ENCODE measurements at regions not wholly inside any gene's neighbourhood (a gene's known extent, or its start where the extent isn't known, plus 50 kb on each side); places are given as distances from the start of the nearest gene placed in this dataset.
"Not testable (repeated sequence)": the region's sequence is repeated elsewhere in the genome, so short reads cannot be mapped to it uniquely, and the experiment has no call there.

GRCh38 chr9:65432722-65433323 is 147.8 kb upstream of the FOXD4L5 start:
- Histone ChIP-seq H3K4me1 (ENCODE audit: control insufficient read depth in 2 of 2, insufficient read depth in 2 of 2, low read length in 2 of 2) (no peaks in the 10 kb centered on the region), H3K9ac (ENCODE audit: low read depth in 1 of 2, low read length in 2 of 2) (no peak overlapping the region), H3K36me3 (ENCODE audit: control insufficient read depth in 2 of 2, insufficient read depth in 2 of 2, low read length in 2 of 2) (no peaks in the 10 kb centered on the region), H3K27ac (ENCODE audit: low read depth in 2 of 2, low read length in 2 of 2) (no peak overlapping the region), H3K4me3 (ENCODE audit: low read length in 2 of 2) (no peak overlapping the region), H3K9me3 (ENCODE audit: control insufficient read depth in 2 of 2, low read length in 2 of 2) (peaks cover 6 to 14% of the 10 kb centered on the region in 2 donors), H3K27me3 (ENCODE audit: control insufficient read depth in 2 of 2, insufficient read depth in 2 of 2, low read length in 2 of 2) (no peaks in the 10 kb centered on the region)

GRCh38 chr9:65432051-65432450 is 147.0 kb upstream of the FOXD4L5 start:
- no peak overlapping the region for H3K9ac ChIP-seq (ENCODE audit: low read depth in 1 of 2, low read length in 2 of 2)
- no peaks in the 10 kb centered on the region for H3K4me1 ChIP-seq (ENCODE audit: control insufficient read depth in 2 of 2, insufficient read depth in 2 of 2, low read length in 2 of 2)
- no peaks in the 10 kb centered on the region for H3K36me3 ChIP-seq (ENCODE audit: control insufficient read depth in 2 of 2, insufficient read depth in 2 of 2, low read length in 2 of 2)
- no peaks in the 10 kb centered on the region for H3K27me3 ChIP-seq (ENCODE audit: control insufficient read depth in 2 of 2, insufficient read depth in 2 of 2, low read length in 2 of 2)
- no peak overlapping the region for H3K4me3 ChIP-seq (ENCODE audit: low read length in 2 of 2)
- peaks cover 6 to 14% of the 10 kb centered on the region in 2 donors for H3K9me3 ChIP-seq (ENCODE audit: control insufficient read depth in 2 of 2, low read length in 2 of 2)
- H3K27ac ChIP-seq (ENCODE audit: low read depth in 2 of 2, low read length in 2 of 2) = no peak overlapping the region

GRCh38 chr9:65430221-65430620 is 145.2 kb upstream of the FOXD4L5 start:
- Histone ChIP-seq H3K36me3 (ENCODE audit: control insufficient read depth in 2 of 2, insufficient read depth in 2 of 2, low read length in 2 of 2) (no peaks in the 10 kb centered on the region), H3K27me3 (ENCODE audit: control insufficient read depth in 2 of 2, insufficient read depth in 2 of 2, low read length in 2 of 2) (no peaks in the 10 kb centered on the region), H3K4me1 (ENCODE audit: control insufficient read depth in 2 of 2, insufficient read depth in 2 of 2, low read length in 2 of 2) (no peaks in the 10 kb centered on the region), H3K4me3 (ENCODE audit: low read length in 2 of 2) (no peak overlapping the region), H3K27ac (ENCODE audit: low read depth in 2 of 2, low read length in 2 of 2) (no peak overlapping the region), H3K9me3 (ENCODE audit: control insufficient read depth in 2 of 2, low read length in 2 of 2) (peaks cover 9 to 18% of the 10 kb centered on the region in 2 donors), H3K9ac (ENCODE audit: low read depth in 1 of 2, low read length in 2 of 2) (no peak overlapping the region)

GRCh38 chr9:65427361-65427760 is 142.4 kb upstream of the FOXD4L5 start:
- not testable (repeated sequence) for H3K4me1 ChIP-seq (ENCODE audit: control insufficient read depth in 2 of 2, insufficient read depth in 2 of 2, low read length in 2 of 2); H3K36me3 ChIP-seq (ENCODE audit: control insufficient read depth in 2 of 2, insufficient read depth in 2 of 2, low read length in 2 of 2); H3K4me3 ChIP-seq (ENCODE audit: low read length in 2 of 2); H3K27me3 ChIP-seq (ENCODE audit: control insufficient read depth in 2 of 2, insufficient read depth in 2 of 2, low read length in 2 of 2); H3K27ac ChIP-seq (ENCODE audit: low read depth in 2 of 2, low read length in 2 of 2); H3K9ac ChIP-seq (ENCODE audit: low read depth in 1 of 2, low read length in 2 of 2)
- peaks cover 6 to 12% of the 10 kb centered on the region in 2 donors for H3K9me3 ChIP-seq (ENCODE audit: control insufficient read depth in 2 of 2, low read length in 2 of 2)

- H3K27me3 ChIP-seq (ENCODE audit: control insufficient read depth in 2 of 2, insufficient read depth in 2 of 2, low read length in 2 of 2); H3K27ac ChIP-seq (ENCODE audit: low read depth in 2 of 2, low read length in 2 of 2); H3K9me3 ChIP-seq (ENCODE audit: control insufficient read depth in 2 of 2, low read length in 2 of 2); H3K4me1 ChIP-seq (ENCODE audit: control insufficient read depth in 2 of 2, insufficient read depth in 2 of 2, low read length in 2 of 2); H3K4me3 ChIP-seq (ENCODE audit: low read length in 2 of 2); H3K9ac ChIP-seq (ENCODE audit: low read depth in 1 of 2, low read length in 2 of 2); H3K36me3 ChIP-seq (ENCODE audit: control insufficient read depth in 2 of 2, insufficient read depth in 2 of 2, low read length in 2 of 2): not testable (repeated sequence)
Observed at GRCh38 chr9:65426813-65427212, 141.8 kb upstream of the FOXD4L5 start.

GRCh38 chr9:65426231-65426630 is 141.2 kb upstream of the FOXD4L5 start:
- H3K36me3 ChIP-seq (ENCODE audit: control insufficient read depth in 2 of 2, insufficient read depth in 2 of 2, low read length in 2 of 2) = no peaks in the 10 kb centered on the region
- no peak overlapping the region for H3K9ac ChIP-seq (ENCODE audit: low read depth in 1 of 2, low read length in 2 of 2)
- no peaks in the 10 kb centered on the region for H3K27me3 ChIP-seq (ENCODE audit: control insufficient read depth in 2 of 2, insufficient read depth in 2 of 2, low read length in 2 of 2)
- no peak overlapping the region for H3K4me3 ChIP-seq (ENCODE audit: low read length in 2 of 2)
- H3K9me3 ChIP-seq (ENCODE audit: control insufficient read depth in 2 of 2, low read length in 2 of 2) = peaks cover 6 to 7% of the 10 kb centered on the region in 2 donors
- no peaks in the 10 kb centered on the region for H3K4me1 ChIP-seq (ENCODE audit: control insufficient read depth in 2 of 2, insufficient read depth in 2 of 2, low read length in 2 of 2)
- H3K27ac ChIP-seq (ENCODE audit: low read depth in 2 of 2, low read length in 2 of 2) = no peak overlapping the region

- H3K4me1 ChIP-seq (ENCODE audit: control insufficient read depth in 2 of 2, insufficient read depth in 2 of 2, low read length in 2 of 2); H3K9me3 ChIP-seq (ENCODE audit: control insufficient read depth in 2 of 2, low read length in 2 of 2); H3K9ac ChIP-seq (ENCODE audit: low read depth in 1 of 2, low read length in 2 of 2); H3K4me3 ChIP-seq (ENCODE audit: low read length in 2 of 2); H3K27ac ChIP-seq (ENCODE audit: low read depth in 2 of 2, low read length in 2 of 2); H3K27me3 ChIP-seq (ENCODE audit: control insufficient read depth in 2 of 2, insufficient read depth in 2 of 2, low read length in 2 of 2); H3K36me3 ChIP-seq (ENCODE audit: control insufficient read depth in 2 of 2, insufficient read depth in 2 of 2, low read length in 2 of 2): not testable (repeated sequence)
Observed at GRCh38 chr9:65425183-65425582, 140.2 kb upstream of the FOXD4L5 start.

GRCh38 chr9:65424437-65424984 is 139.5 kb upstream of the FOXD4L5 start:
- H3K4me1 ChIP-seq (ENCODE audit: control insufficient read depth in 2 of 2, insufficient read depth in 2 of 2, low read length in 2 of 2); H3K27ac ChIP-seq (ENCODE audit: low read depth in 2 of 2, low read length in 2 of 2); H3K27me3 ChIP-seq (ENCODE audit: control insufficient read depth in 2 of 2, insufficient read depth in 2 of 2, low read length in 2 of 2); H3K9ac ChIP-seq (ENCODE audit: low read depth in 1 of 2, low read length in 2 of 2); H3K36me3 ChIP-seq (ENCODE audit: control insufficient read depth in 2 of 2, insufficient read depth in 2 of 2, low read length in 2 of 2); H3K4me3 ChIP-seq (ENCODE audit: low read length in 2 of 2); H3K9me3 ChIP-seq (ENCODE audit: control insufficient read depth in 2 of 2, low read length in 2 of 2): not testable (repeated sequence)

- H3K9ac ChIP-seq (ENCODE audit: low read depth in 1 of 2, low read length in 2 of 2); H3K9me3 ChIP-seq (ENCODE audit: control insufficient read depth in 2 of 2, low read length in 2 of 2); H3K27ac ChIP-seq (ENCODE audit: low read depth in 2 of 2, low read length in 2 of 2); H3K27me3 ChIP-seq (ENCODE audit: control insufficient read depth in 2 of 2, insufficient read depth in 2 of 2, low read length in 2 of 2); H3K36me3 ChIP-seq (ENCODE audit: control insufficient read depth in 2 of 2, insufficient read depth in 2 of 2, low read length in 2 of 2); H3K4me1 ChIP-seq (ENCODE audit: control insufficient read depth in 2 of 2, insufficient read depth in 2 of 2, low read length in 2 of 2); H3K4me3 ChIP-seq (ENCODE audit: low read length in 2 of 2): not testable (repeated sequence)
Observed at GRCh38 chr9:65423691-65424436, 138.9 kb upstream of the FOXD4L5 start.

GRCh38 chr9:65422966-65423690 is 138.1 kb upstream of the FOXD4L5 start:
- not testable (repeated sequence) for H3K36me3 ChIP-seq (ENCODE audit: control insufficient read depth in 2 of 2, insufficient read depth in 2 of 2, low read length in 2 of 2); H3K27me3 ChIP-seq (ENCODE audit: control insufficient read depth in 2 of 2, insufficient read depth in 2 of 2, low read length in 2 of 2); H3K27ac ChIP-seq (ENCODE audit: low read depth in 2 of 2, low read length in 2 of 2); H3K9me3 ChIP-seq (ENCODE audit: control insufficient read depth in 2 of 2, low read length in 2 of 2); H3K4me1 ChIP-seq (ENCODE audit: control insufficient read depth in 2 of 2, insufficient read depth in 2 of 2, low read length in 2 of 2); H3K4me3 ChIP-seq (ENCODE audit: low read length in 2 of 2); H3K9ac ChIP-seq (ENCODE audit: low read depth in 1 of 2, low read length in 2 of 2)
